OCI-LY3 (cell line): ENCODE measurements at regions not wholly inside any gene's neighbourhood (a gene's known extent, or its start where the extent isn't known, plus 50 kb on each side); places are given as distances from the start of the nearest gene placed in this dataset.
"Not testable (repeated sequence)": the region's sequence is repeated elsewhere in the genome, so short reads cannot be mapped to it uniquely, and the experiment has no call there.

Source experiments
- H2AFZ ChIP-seq: fragments of 200-600, 300-600 bp; shearing (Covaris generic); 2 replicates; pipeline ENCODE4 v1.6.0; 2014; ENCODE audit warnings: antibody characterized with exemption, low read depth, low read length
- H3K27ac ChIP-seq: fragments of 200-600, 300-600 bp; sonication (generic); 2 replicates; pipeline ENCODE4 v1.5.1; 2014; ENCODE audit warnings: mild to moderate bottlenecking, low read length, moderate library complexity, mixed read lengths
- H3K27me3 ChIP-seq: fragments of 200-600, 300-600 bp; sonication (generic); 2 replicates; pipeline ENCODE4 v1.6.1; 2014; ENCODE audit warnings: low read depth, low read length, mixed read lengths
- H3K36me3 ChIP-seq: fragments of 200-600, 300-600 bp; sonication (generic); replicated peaks from 2 replicates; pipeline ENCODE3; 2014; ENCODE audit warnings: low read depth, low read length, mixed read lengths
- H3K4me1 ChIP-seq: fragments of 300-600, 200-600 bp; sonication (generic); 2 replicates; pipeline ENCODE4 v1.6.1; 2014; ENCODE audit warnings: low read length, mixed read lengths
- H3K4me2 ChIP-seq: fragments of 200-600, 300-600 bp; sonication (generic); 2 replicates; pipeline ENCODE4 v1.6.1; 2014; ENCODE audit warnings: low read length, mixed read lengths
- H3K4me3 ChIP-seq: fragments of 300-600, 200-600 bp; sonication (generic); 2 replicates; pipeline ENCODE4 v1.5.1; 2014; ENCODE audit warnings: antibody characterized with exemption, mild to moderate bottlenecking, low read length, moderate library complexity
- H3K79me2 ChIP-seq: fragments of 300-600, 200-600 bp; shearing (Covaris generic); 2 replicates; pipeline ENCODE4 v1.6.1; 2014; ENCODE audit warnings: mild to moderate bottlenecking, low read length, mixed read lengths
- H3K9ac ChIP-seq: fragments of 300-600, 200-600 bp; shearing (Covaris generic); 2 replicates; pipeline ENCODE4 v1.6.0; 2014; ENCODE audit warnings: mild to moderate bottlenecking, low read length, moderate library complexity
- H3K9me3 ChIP-seq: fragments of 200-600, 300-600 bp; shearing (Covaris generic); 2 replicates; pipeline ENCODE4 v1.6.1; 2014; ENCODE audit warnings: low read length, mixed read lengths; ENCODE audit not compliant: insufficient read depth
- H4K20me1 ChIP-seq: fragments of 200-600, 300-600 bp; sonication (generic); 2 replicates; pipeline ENCODE4 v1.6.1; 2016; ENCODE audit warnings: low read length, mixed read lengths; ENCODE audit not compliant: insufficient read depth
- EZH2phosphoT487 ChIP-seq: fragments of 200-600 bp; shearing (Covaris generic); IDR thresholded peaks from 2 replicates; pipeline ENCODE4 v1.6.1; 2018; ENCODE audit warnings: antibody characterized with exemption, mixed run types, low read depth
- TF ChIP-seq, protein P1 (sequence below): fragments of 200-600, 300-600 bp; sonication (generic); IDR thresholded peaks from 2 replicates; pipeline ENCODE4 v1.5.1; 2014; ENCODE audit warnings: antibody characterized with exemption, low read length, low read depth

DNA sequence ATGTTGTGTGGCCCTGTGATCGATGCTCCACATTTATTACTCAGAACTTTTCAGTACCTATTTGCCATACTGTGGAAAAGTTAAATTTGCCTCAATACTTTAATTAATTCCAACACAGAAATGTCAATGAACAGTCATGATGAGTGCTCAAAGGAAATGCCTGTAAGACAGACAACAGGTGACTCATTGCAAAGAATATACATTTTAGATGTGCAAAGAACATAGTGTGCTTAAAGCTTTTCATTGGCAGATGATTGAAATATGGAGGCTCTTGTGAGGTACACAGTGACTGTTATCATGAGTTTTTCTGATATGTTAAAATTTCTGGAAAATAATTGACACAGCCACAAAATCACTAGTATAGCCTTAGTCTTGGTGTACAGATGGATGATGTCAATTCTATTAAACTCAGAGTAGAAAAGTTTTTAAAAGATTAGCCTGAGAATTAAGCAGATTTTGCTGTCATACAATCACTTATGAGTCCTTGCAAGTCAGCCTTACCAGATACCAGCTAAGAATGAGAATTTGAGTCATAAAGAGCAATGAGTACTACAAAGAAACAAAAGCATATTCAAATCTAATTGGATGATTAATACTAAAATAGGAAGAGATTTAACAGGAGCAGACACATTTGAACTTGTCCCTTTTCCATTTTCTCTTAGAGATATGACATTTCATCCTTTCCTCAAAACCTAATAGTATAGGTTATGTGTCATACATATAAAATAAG is 544.1 kb downstream of the KCNH5 start:
- Histone ChIP-seq H3K27me3 (no peaks in the 10 kb centered on the region), H3K4me3 (no peak overlapping the region), H2AFZ (no peak overlapping the region), H3K36me3 (no peaks in the 10 kb centered on the region), H3K4me1 (no peaks in the 10 kb centered on the region), H3K79me2 (no peaks in the 10 kb centered on the region), H3K9me3 (0 out of 2 replicates have a peak, but pooled peaks cover 3% of the 10 kb centered on the region), H4K20me1 (no peaks in the 10 kb centered on the region), H3K27ac (no peak overlapping the region), H3K9ac (no peak overlapping the region), H3K4me2 (no peak overlapping the region)
- TF ChIP-seq, protein P1, sequence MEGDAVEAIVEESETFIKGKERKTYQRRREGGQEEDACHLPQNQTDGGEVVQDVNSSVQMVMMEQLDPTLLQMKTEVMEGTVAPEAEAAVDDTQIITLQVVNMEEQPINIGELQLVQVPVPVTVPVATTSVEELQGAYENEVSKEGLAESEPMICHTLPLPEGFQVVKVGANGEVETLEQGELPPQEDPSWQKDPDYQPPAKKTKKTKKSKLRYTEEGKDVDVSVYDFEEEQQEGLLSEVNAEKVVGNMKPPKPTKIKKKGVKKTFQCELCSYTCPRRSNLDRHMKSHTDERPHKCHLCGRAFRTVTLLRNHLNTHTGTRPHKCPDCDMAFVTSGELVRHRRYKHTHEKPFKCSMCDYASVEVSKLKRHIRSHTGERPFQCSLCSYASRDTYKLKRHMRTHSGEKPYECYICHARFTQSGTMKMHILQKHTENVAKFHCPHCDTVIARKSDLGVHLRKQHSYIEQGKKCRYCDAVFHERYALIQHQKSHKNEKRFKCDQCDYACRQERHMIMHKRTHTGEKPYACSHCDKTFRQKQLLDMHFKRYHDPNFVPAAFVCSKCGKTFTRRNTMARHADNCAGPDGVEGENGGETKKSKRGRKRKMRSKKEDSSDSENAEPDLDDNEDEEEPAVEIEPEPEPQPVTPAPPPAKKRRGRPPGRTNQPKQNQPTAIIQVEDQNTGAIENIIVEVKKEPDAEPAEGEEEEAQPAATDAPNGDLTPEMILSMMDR = no peak
- no peak for TF ChIP-seq EZH2phosphoT487

DNA sequence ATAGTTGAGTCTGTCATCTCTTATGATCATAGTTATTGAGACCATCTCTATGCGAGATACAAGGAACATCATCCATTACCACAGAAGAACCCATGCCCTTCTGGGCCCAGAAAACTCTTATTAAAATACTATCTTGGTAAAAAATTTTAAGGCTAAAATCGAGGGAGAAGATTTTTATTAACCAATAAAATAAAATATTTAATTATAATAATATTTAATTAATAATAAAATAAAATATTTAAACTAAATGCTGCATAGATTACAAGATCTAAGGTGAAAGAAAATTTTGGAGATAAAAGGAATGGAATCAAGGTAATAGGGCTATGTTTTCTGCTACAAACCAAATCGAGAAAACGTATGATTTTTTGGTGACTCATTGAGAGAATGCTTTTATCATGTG is 540.2 kb downstream of the KCNH5 start:
- H3K4me3 ChIP-seq = no peak overlapping the region
- no peak overlapping the region for H3K9ac ChIP-seq
- no peaks in the 10 kb centered on the region for H3K27me3 ChIP-seq
- no peaks in the 10 kb centered on the region for H4K20me1 ChIP-seq
- no peaks in the 10 kb centered on the region for H3K36me3 ChIP-seq
- H3K27ac ChIP-seq = no peak overlapping the region
- TF ChIP-seq EZH2phosphoT487 = no peak
- TF ChIP-seq, protein P1 = no peak
- H3K79me2 ChIP-seq = no peaks in the 10 kb centered on the region
- H3K4me1 ChIP-seq = no peaks in the 10 kb centered on the region
- H3K4me2 ChIP-seq = no peak overlapping the region
- H3K9me3 ChIP-seq = 0 out of 2 replicates have a peak, but pooled peaks cover 3% of the 10 kb centered on the region
- H2AFZ ChIP-seq = no peak overlapping the region

DNA sequence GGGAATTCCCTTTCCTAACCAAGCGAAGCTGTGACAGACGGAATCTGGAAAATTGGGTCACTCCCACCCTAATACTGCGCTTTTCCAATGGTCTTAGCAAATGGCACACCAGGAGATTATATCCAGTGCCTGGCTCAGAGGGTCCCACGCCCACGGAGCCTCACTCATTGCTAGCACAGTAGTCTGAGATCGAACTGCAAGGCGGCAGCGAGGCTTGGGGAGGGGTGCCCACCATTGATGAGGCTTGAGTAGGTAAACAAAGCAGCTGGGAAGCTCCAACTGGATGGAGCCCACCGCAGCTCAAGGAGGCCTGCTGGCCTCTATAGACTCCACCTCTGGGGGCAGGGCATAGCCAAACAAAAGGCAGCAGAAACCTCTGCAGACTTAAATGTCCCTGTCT is 523.9 kb downstream of the KCNH5 start:
- H2AFZ ChIP-seq, H3K27ac ChIP-seq, H4K20me1 ChIP-seq, H3K9me3 ChIP-seq, H3K79me2 ChIP-seq, H3K4me3 ChIP-seq, H3K4me2 ChIP-seq, H3K4me1 ChIP-seq, H3K36me3 ChIP-seq, H3K27me3 ChIP-seq, H3K9ac ChIP-seq: not testable (repeated sequence)

DNA sequence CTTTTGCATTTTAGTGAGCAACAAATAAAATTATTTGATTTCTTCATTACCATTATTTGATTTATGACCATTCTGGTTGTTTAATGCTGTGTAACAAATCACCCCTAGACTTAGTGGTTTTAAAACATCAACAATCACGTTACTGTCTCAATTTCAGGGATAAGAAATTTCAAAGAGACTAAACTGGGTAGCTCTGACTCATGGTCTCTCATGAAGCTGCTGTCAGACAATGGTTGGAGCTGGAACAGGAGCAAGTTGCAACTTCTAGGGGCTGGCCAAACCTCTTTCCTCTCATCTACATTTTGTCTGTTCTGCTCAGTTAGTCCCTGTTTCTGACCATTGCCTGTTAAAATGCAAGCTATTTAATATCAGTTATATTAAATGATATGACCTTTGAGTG is 517.0 kb downstream of the KCNH5 start:
- no peaks in the 10 kb centered on the region for H3K27me3 ChIP-seq
- H3K4me1 ChIP-seq = no peaks in the 10 kb centered on the region
- H4K20me1 ChIP-seq = no peaks in the 10 kb centered on the region
- no peaks in the 10 kb centered on the region for H3K9me3 ChIP-seq
- H3K36me3 ChIP-seq = no peaks in the 10 kb centered on the region
- TF ChIP-seq, protein P1 = no peak
- no peak for TF ChIP-seq EZH2phosphoT487
- no peak overlapping the region for H3K4me2 ChIP-seq
- no peaks in the 10 kb centered on the region for H3K79me2 ChIP-seq
- no peak overlapping the region for H3K9ac ChIP-seq
- H2AFZ ChIP-seq = no peak overlapping the region
- H3K27ac ChIP-seq = no peak overlapping the region
- H3K4me3 ChIP-seq = no peak overlapping the region
